Hematopoietic multipotent progenitor cell treated with erythropoietin and hydrocortisone succinate and interleukin-3 and kit ligand, for 17 days (in vitro differentiated cells): ENCODE measurements at regions not wholly inside any gene's neighbourhood (a gene's known extent, or its start where the extent isn't known, plus 50 kb on each side); places are given as distances from the start of the nearest gene placed in this dataset.

Experiments used
- DNase-seq: peaks from one replicate; pipeline ENCODE4 v3.0.0-alpha.2; 2015; ENCODE audit warnings: low spot score

GRCh38 chr14:39766397-39767000 is 334.3 kb upstream of the FBXO33 start:
- no peak for DNase-seq

- DNase-seq: no peak
These were observed 333.4 kb upstream of the FBXO33 start for GRCh38 chr14:39765676-39766075.

GRCh38 chr14:39763402-39763890 is 331.2 kb upstream of the FBXO33 start:
- no peak for DNase-seq

DNA sequence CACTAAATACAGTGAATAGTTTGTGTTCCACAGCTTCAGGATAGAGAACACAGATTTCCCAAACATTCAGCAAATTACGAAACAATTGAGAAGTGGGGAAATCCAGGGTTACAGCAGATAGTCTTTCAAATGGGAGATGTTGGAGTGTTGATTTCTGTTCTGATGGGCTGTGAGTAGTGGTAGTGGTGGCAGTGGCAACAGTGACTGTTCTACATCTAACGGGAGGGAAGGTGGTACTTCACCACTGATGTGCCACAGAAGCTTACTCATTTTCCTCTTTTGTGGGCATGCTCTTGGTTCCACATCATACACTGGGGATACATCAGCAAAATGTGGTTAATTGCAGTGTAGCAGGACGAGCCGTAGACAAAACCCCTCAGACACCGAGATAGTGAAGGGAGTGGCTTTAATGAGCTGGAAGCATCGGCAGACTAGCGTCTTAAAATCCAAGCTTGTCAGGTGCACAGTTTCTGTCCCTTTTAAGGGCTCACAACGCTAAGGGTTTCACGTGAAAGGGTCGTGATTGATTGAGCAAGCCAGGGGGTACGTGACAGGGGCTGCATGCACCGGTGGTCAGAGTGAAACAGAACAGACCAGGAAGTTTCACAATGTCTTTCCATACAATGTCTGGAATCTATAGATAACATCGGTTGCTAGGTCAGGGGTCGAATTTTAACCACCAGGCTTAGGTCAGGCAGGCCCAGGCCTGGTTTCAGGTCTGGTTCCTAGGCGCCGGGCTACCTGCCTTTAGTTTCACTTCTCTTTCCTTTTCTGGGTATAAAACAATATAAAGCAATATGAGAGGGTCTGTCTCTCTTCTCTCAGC is 330.6 kb upstream of the FBXO33 start:
- DNase-seq: no peak

- no peak for DNase-seq
These were observed 323.1 kb upstream of the FBXO33 start for GRCh38 chr14:39755269-39755878.

- DNase-seq: no peak
These were observed 308.2 kb upstream of the FBXO33 start for GRCh38 chr14:39740454-39740853.

DNA sequence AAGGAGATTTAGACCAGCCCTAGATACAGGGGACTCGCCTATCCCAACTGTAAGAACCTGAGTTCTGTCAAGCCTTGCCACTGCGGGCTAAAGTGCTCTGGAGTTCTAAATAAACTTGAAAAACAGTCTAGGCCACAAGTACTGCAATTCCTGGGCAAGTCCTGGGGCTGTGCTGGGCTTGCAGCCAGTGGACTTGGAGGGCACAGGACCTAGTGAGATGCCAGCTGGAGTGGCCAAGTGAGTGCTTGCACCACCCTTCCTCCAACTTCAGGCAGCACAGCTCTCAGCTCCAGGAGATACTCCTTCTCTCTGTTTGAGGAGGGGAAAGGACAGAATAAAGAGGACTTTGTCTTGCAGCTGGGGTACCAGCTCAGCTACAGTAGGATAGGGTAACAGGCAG is 307.6 kb upstream of the FBXO33 start:
- DNase-seq: no peak

GRCh38 chr14:39734306-39734705 is 302.1 kb upstream of the FBXO33 start:
- DNase-seq: no peak

DNA sequence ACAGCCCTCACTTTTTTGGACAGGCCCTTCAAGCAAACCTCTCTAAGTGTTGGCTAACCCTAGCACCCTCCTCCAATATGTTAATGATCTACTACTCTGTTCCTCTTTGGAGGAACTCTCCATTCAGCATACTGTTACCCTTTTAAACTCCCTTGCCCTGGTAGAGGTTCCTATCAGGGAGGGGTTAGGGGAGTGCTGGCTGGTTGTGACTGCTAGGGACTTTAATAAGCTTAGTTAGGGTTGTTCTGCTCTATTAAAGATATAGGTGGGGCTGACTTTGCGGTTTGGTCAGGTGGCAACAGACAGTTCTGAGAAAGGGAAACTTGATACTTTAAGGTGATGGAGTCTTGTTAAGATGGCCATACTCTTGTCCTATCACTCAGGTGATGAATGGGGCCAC is 301.5 kb upstream of the FBXO33 start:
- DNase-seq: no peak

DNA sequence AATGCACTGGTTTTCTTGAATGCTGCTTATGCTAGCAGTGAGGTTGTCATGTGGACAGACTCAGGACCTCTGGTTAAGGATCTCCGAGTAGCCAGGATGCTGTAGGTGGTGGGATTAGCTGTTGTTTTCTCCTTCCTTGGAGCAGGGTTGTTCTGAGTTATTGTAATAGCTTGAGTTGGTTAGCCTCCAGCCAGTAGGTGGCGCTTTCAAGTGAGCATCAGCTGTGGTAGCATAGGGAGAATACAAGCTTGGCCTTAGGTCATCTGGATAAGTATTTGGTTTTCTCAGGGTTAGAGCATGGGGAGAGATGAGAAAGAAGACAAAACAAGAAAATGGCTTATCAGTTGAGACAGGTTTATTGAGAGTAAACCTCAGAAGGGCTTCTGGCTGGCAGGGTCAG is 299.7 kb upstream of the FBXO33 start:
- DNase-seq: no peak

- DNase-seq: no peak
These were observed 294.3 kb upstream of the FBXO33 start for GRCh38 chr14:39726563-39726962.

- DNase-seq: no peak
These were observed 290.5 kb upstream of the FBXO33 start for GRCh38 chr14:39722547-39723273.

GRCh38 chr14:39716987-39717570 is 284.8 kb upstream of the FBXO33 start:
- no peak for DNase-seq

DNA sequence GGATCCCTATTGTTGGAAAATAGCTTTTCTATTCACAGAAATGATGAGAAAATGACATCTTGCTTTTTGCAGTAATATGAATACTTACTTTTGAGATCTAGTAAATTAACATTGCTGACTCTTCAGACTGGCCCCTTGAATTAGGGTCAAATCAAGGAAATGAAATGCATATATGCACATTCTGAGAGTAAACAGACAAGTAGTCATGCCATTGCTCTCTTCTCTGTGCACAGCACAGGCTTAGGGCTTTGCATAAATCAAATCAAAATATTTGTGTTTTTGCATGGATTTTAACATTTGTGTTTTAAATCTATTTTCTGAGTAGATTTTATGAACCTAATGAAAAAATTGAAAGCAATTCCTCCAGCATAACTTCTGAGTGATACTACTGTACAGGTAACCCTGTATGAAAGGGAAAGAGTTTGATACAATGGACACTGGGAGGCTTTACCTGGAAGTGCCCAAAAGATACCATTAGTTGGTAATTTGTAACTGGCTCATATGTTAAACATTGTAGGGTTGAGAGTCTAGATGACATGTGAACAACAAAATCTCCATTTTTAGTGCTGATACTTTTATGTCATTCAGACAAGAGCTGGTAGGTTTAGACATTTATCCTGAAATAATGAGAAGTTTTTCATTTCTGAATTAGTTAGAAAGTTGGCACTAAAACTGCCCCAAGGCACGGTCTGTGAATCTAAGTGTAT is 280.2 kb upstream of the FBXO33 start:
- DNase-seq: no peak

DNA sequence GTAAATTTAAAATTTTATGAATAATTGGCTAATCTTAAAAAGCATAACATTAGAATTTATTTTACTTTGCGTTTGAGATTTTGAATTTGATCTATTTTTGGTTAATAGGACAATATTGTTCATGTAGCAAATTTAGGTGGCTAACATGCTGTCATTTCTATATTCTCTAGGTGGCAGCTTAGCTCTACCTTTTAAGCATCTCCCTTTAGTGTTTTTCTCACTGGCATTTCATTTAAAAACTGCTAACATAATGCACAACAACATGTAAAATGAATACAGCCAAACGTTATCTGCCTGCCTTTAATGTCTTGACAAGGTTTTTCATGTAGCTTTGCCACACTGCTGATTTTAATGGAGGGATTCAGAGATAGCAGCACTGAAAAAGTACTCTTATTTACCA is 272.4 kb upstream of the FBXO33 start:
- no peak for DNase-seq

GRCh38 chr14:39694341-39694740 is 262.1 kb upstream of the FBXO33 start:
- DNase-seq: no peak

DNA sequence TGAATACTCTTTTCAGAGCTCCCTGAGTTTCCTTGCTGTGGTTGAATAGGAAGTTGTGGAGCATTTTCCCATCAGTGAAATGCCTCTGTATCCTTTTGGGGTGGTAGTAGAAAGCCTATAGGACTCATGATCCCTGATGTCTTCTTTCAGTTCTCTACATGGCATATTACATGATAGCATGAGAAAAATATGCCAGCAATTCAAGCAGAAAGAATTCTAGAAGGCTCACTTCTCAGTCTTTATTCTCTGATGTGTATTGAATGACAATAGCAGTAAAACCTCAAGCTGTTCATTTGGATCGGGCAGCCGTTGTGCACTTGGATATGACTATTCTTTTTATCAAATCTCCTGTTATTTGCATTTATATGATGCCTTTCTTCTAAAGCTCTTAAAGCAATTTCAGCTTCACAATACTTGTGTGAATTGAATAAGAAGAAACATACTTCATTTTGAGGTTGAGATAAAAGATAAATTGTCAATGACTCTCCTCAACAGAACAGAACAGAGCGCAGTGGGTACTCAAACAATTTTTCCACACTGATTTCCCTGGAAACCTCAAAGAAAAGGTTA is 251.5 kb upstream of the FBXO33 start:
- DNase-seq: no peak

- no peak for DNase-seq
These were observed 250.3 kb upstream of the FBXO33 start for GRCh38 chr14:39682582-39682981.

DNA sequence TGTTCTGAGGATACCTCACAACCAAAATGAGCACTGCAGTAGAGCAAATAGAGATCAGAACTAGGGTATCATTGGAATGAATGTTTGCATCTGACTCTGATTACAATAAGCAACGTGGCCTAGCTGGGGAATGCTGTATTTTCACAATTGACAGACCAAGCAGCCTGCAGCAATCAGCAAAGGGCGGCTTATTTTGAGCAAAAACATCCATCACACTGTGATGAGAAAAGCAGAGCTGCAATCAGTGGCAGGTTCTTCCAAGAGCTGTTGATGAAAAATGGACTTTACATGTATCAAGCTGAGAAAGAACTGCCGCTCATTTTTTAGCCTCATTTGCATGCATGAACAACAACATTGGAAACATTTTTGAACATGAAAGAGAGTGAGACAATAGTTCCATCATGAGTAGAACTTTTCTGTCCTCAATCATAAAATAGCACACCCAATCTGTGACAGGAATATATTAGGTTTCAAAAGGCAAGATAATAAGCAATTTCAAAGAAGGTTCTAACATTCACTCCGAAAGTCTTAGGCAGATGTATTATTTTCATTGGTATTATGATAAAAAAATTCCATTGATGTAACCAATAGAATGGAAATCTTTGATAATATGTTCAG is 249.7 kb upstream of the FBXO33 start:
- DNase-seq: no peak

DNA sequence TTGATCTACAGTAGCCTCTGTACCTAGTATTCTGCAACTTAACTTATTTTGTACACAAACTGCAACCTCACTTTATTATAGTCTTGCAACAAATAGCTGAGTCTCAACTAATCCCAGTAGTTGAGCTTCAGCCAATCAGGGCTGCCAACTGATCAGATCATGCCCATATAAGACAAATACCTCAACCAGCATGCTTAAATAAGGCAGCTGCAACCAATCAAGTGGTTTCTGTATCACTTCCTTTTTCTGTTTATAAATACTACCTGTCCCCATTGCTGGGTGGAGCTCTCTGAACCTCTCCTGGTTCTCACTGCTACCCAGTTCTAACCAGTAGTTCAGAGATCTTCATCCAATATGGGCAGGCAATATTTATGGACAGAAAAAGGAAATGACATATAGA is 248.5 kb upstream of the FBXO33 start:
- DNase-seq: no peak

- DNase-seq: no peak
These were observed 241.5 kb upstream of the FBXO33 start for GRCh38 chr14:39673734-39674133.
